HCT116 (cell line): ENCODE measurements at regions not wholly inside any gene's neighbourhood (a gene's known extent, or its start where the extent isn't known, plus 50 kb on each side); places are given as distances from the start of the nearest gene placed in this dataset.

Source experiments
- ATAC-seq: fragments of 200-7000 bp; cut with Tn5 transposase; 2 replicates; pipeline ENCODE4 v1.9.1; 2020; ENCODE audit warnings: mild to moderate bottlenecking, moderate library complexity
- BruUV-seq: library from RNA; stranded (reverse); fragments of 400-500 nt; replicated peaks from 2 replicates; lab custom pipeline; 2021; lab: Mats Ljungman, UMichigan
- CTCF ChIA-PET: fragments of 300-600 bp; sonication (Branson Sonifier 250); formaldehyde crosslinking; loops from one replicate; lab custom pipeline; 2021; ENCODE audit warnings: antibody characterized with exemption; lab: Charles Lee
- POLR2A ChIA-PET: fragments of 300-600, 350-600 bp; sonication (Branson Sonifier 250); formaldehyde crosslinking; loops from one replicate; lab custom pipeline; 2021; ENCODE audit warnings: antibody characterized with exemption; lab: Charles Lee
- RAD21 ChIA-PET, 2 experiments: fragments of 300-600 bp; sonication (Branson Sonifier 250); formaldehyde crosslinking; loops; one replicate each; lab custom pipeline; 2023; ENCODE audit warnings: low total read pairs in 2 of 2; ENCODE audit not compliant: uncharacterized antibody in 2 of 2, unreplicated experiment in 2 of 2, low non-redundant PET in 1 of 2; lab: Charles Lee
- DNase-seq: peaks from one replicate; pipeline ENCODE4 v3.0.0-alpha.2; 2010; ENCODE audit warnings: low read depth, low spot score
- H2AFZ ChIP-seq: fragments of 200-600 bp; shearing (Covaris generic), sonication (generic); 2 replicates; pipeline ENCODE4 v1.6.1; 2017; ENCODE audit warnings: low read depth, mixed run types, mixed read lengths, antibody characterized with exemption, low read length; ENCODE audit not compliant: poor library complexity, severe bottlenecking
- H3K27ac ChIP-seq: 2 replicates; pipeline ENCODE4 v1.5.1; 2012; ENCODE audit warnings: low read depth, low read length
- H3K27me3 ChIP-seq: fragments of 200-600 bp; sonication (generic); 2 replicates; pipeline ENCODE4 v1.6.1; 2016; ENCODE audit warnings: mixed run types, low read length, mixed read lengths; ENCODE audit not compliant: insufficient read depth
- H3K36me3 ChIP-seq, 2 experiments: fragments of 200-500 bp in 1 of 2; fragments of 200-600 bp in 1 of 2; sonication (Bioruptor generic) in 1 of 2; sonication (generic) in 1 of 2; 2 replicates each; pipeline versions ENCODE4 v1.5.1 to v1.6.1; 2014 to 2016; ENCODE audit warnings: low read length in 2 of 2, inconsistent platforms in 1 of 2, mixed read lengths in 1 of 2, mixed run types in 1 of 2; ENCODE audit not compliant: insufficient read depth in 2 of 2, control insufficient read depth in 1 of 2
- H3K4me1 ChIP-seq, 2 experiments: fragments of 200-600 bp in 1 of 2; sonication (generic) in 1 of 2; 2 replicates each; pipeline versions ENCODE4 v1.5.1 to v1.6.1; 2012 to 2017; ENCODE audit warnings: low read length in 2 of 2, inconsistent platforms in 1 of 2, mild to moderate bottlenecking in 1 of 2, mixed read lengths in 1 of 2, mixed run types in 1 of 2, moderate library complexity in 1 of 2; ENCODE audit not compliant: insufficient read depth in 2 of 2, control insufficient read depth in 1 of 2
- H3K4me2 ChIP-seq: fragments of 200-600 bp; sonication (generic); 2 replicates; pipeline ENCODE4 v1.6.1; 2017; ENCODE audit warnings: mixed run types, low read length, mixed read lengths
- H3K4me3 ChIP-seq, 2 experiments: fragments of 200-600 bp in 1 of 2; sonication (generic) in 1 of 2; replicated peaks in 1 of 2; 2 replicates each; pipeline ENCODE4 v1.5.1; 2011 to 2016; ENCODE audit warnings: low read length in 2 of 2, control low read depth in 1 of 2, low read depth in 1 of 2, mild to moderate bottlenecking in 1 of 2, mixed read lengths in 1 of 2, mixed run types in 1 of 2
- H3K79me2 ChIP-seq: fragments of 200-600 bp; sonication (generic); 2 replicates; pipeline ENCODE4 v1.6.1; 2017; ENCODE audit warnings: mild to moderate bottlenecking, mixed run types, low read length, moderate library complexity, mixed read lengths; ENCODE audit not compliant: insufficient read depth
- H3K9ac ChIP-seq: fragments of 200-600 bp; sonication (generic); 2 replicates; pipeline ENCODE4 v1.6.1; 2016; ENCODE audit warnings: low read length, mixed read lengths
- H3K9me2 ChIP-seq: fragments of 200-600 bp; sonication (generic), shearing (Covaris generic); 2 replicates; pipeline ENCODE4 v1.6.1; 2017; ENCODE audit warnings: mixed run types, mild to moderate bottlenecking, moderate library complexity; ENCODE audit not compliant: insufficient read depth
- H3K9me3 ChIP-seq, 2 experiments: fragments of 200-500 bp in 1 of 2; fragments of 200-600 bp in 1 of 2; sonication (Bioruptor generic) in 1 of 2; sonication (generic) in 1 of 2; 2 replicates each; pipeline ENCODE4 v1.6.1; 2014 to 2017; ENCODE audit warnings: low read length in 2 of 2, mixed read lengths in 2 of 2, inconsistent platforms in 1 of 2, low read depth in 1 of 2, mild to moderate bottlenecking in 1 of 2, mixed run types in 1 of 2, moderate library complexity in 1 of 2; ENCODE audit not compliant: control insufficient read depth in 1 of 2, insufficient read depth in 1 of 2
- H4K20me1 ChIP-seq: fragments of 200-600 bp; sonication (generic), shearing (Covaris generic); 2 replicates; pipeline ENCODE4 v1.6.1; 2017; ENCODE audit warnings: mixed run types, mild to moderate bottlenecking, moderate library complexity; ENCODE audit not compliant: insufficient read depth
- CBX3 ChIP-seq: IDR thresholded peaks from 2 replicates; pipeline ENCODE4 v1.6.1; 2012; ENCODE audit warnings: low read depth
- CEBPB ChIP-seq: IDR thresholded peaks from 2 replicates; pipeline ENCODE4 v1.6.1; 2012; ENCODE audit warnings: low read depth
- ELF1 ChIP-seq: IDR thresholded peaks from 2 replicates; pipeline ENCODE4 v1.6.1; 2012; ENCODE audit warnings: low read depth, borderline replicate concordance
- EZH2 ChIP-seq: fragments of 200-600 bp; sonication (generic); IDR thresholded peaks from 2 replicates; pipeline ENCODE4 v1.6.1; 2017; ENCODE audit warnings: antibody characterized with exemption, mixed run types
- EZH2phosphoT487 ChIP-seq: fragments of 200-600 bp; IDR thresholded peaks from 2 replicates; pipeline ENCODE4 v1.6.1; 2018; ENCODE audit warnings: antibody characterized with exemption, borderline replicate concordance
- JUND ChIP-seq: IDR thresholded peaks from 2 replicates; pipeline ENCODE4 v1.6.1; 2012
- POLR2A ChIP-seq: IDR thresholded peaks from 2 replicates; pipeline ENCODE4 v1.7.0; 2011; ENCODE audit warnings: borderline replicate concordance; ENCODE audit not compliant: insufficient read depth, insufficient read length; ENCODE audit errors: extremely low read depth
- POLR2AphosphoS5 ChIP-seq: IDR thresholded peaks from 2 replicates; pipeline ENCODE4 v1.6.1; 2011; ENCODE audit warnings: mild to moderate bottlenecking, low read depth, low read length, moderate library complexity
- SIN3A ChIP-seq: IDR thresholded peaks from 2 replicates; pipeline ENCODE4 v1.6.1; 2012; ENCODE audit warnings: low read depth
- SP1 ChIP-seq: IDR thresholded peaks from 2 replicates; pipeline ENCODE4 v1.6.1; 2012; ENCODE audit warnings: low read depth
- SRF ChIP-seq: IDR thresholded peaks from 2 replicates; pipeline ENCODE4 v1.6.1; 2012; ENCODE audit warnings: low read depth
- ZFX ChIP-seq: fragments of 450-650 bp; IDR thresholded peaks from 2 replicates; pipeline ENCODE4 v1.6.1; 2017
- intact Hi-C: fragments of 100-400 bp; cut with micrococcal nuclease; formaldehyde crosslinking; loops from 2 replicates; pipeline ENCODE4 v1.10.0; 2022
- TF ChIP-seq, protein P1 (sequence below): IDR thresholded peaks from 2 replicates; pipeline ENCODE4 v1.6.1; 2012
- TF ChIP-seq, protein P2 (sequence below): IDR thresholded peaks from 2 replicates; pipeline ENCODE4 v1.6.1; 2011; ENCODE audit warnings: mild to moderate bottlenecking, low read length, moderate library complexity; ENCODE audit not compliant: insufficient replicate concordance; ENCODE audit errors: extremely low read depth
- TF ChIP-seq, protein P3 (sequence below): IDR thresholded peaks from 2 replicates; pipeline ENCODE4 v1.6.1; 2012
- TF ChIP-seq, protein P4 (sequence below): IDR thresholded peaks from 2 replicates; pipeline ENCODE4 v1.6.1; 2012; ENCODE audit warnings: low read depth

DNA sequence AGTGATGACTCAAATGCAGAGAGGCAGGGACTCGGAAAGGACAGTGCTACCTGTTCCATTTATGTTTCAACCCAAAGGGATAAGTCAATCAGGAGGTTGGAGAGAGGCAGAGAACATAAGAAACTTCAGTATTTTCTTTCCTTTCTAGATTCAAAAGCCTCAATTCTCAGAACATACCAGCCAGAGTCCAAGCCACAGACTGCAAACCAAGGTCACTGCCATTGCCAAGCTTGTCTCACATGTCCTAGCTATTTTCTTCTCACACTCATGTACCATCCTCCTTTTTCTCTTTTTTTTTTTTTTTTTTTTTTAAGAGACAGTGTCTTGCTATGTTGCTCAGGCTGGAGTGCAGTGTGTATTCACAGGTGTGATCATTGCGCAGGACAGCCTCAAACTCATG is 111.7 kb upstream of the AKIP1 start:
- POLR2A ChIA-PET = no interaction called here
- H3K79me2 ChIP-seq = no peaks in the 10 kb centered on the region
- BruUV-seq = no TSS peak
- no peak overlapping the region for H3K9ac ChIP-seq
- H3K36me3 ChIP-seq = no peaks in the 10 kb centered on the region
- no peak overlapping the region for H3K4me2 ChIP-seq
- intact Hi-C loops = no loop called here
- no peaks in the 10 kb centered on the region for H3K27me3 ChIP-seq
- H3K9me2 ChIP-seq = no peaks in the 10 kb centered on the region
- H3K4me3 ChIP-seq = no peak overlapping the region
- TF ChIP-seq POLR2A (no peak), EZH2 (no peak), SP1 (no peak), SIN3A (no peak), ZFX (no peak), ELF1 (no peak), EZH2phosphoT487 (no peak), CEBPB (no peak), POLR2AphosphoS5 (no peak), JUND (no peak), CBX3 (no peak), SRF (no peak)
- TF ChIP-seq, protein P1, sequence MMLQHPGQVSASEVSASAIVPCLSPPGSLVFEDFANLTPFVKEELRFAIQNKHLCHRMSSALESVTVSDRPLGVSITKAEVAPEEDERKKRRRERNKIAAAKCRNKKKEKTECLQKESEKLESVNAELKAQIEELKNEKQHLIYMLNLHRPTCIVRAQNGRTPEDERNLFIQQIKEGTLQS = no peak
- TF ChIP-seq, protein P2, sequence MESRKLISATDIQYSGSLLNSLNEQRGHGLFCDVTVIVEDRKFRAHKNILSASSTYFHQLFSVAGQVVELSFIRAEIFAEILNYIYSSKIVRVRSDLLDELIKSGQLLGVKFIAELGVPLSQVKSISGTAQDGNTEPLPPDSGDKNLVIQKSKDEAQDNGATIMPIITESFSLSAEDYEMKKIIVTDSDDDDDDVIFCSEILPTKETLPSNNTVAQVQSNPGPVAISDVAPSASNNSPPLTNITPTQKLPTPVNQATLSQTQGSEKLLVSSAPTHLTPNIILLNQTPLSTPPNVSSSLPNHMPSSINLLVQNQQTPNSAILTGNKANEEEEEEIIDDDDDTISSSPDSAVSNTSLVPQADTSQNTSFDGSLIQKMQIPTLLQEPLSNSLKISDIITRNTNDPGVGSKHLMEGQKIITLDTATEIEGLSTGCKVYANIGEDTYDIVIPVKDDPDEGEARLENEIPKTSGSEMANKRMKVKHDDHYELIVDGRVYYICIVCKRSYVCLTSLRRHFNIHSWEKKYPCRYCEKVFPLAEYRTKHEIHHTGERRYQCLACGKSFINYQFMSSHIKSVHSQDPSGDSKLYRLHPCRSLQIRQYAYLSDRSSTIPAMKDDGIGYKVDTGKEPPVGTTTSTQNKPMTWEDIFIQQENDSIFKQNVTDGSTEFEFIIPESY = no peak
- TF ChIP-seq, protein P3, sequence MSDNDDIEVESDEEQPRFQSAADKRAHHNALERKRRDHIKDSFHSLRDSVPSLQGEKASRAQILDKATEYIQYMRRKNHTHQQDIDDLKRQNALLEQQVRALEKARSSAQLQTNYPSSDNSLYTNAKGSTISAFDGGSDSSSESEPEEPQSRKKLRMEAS = no peak
- TF ChIP-seq, protein P4, sequence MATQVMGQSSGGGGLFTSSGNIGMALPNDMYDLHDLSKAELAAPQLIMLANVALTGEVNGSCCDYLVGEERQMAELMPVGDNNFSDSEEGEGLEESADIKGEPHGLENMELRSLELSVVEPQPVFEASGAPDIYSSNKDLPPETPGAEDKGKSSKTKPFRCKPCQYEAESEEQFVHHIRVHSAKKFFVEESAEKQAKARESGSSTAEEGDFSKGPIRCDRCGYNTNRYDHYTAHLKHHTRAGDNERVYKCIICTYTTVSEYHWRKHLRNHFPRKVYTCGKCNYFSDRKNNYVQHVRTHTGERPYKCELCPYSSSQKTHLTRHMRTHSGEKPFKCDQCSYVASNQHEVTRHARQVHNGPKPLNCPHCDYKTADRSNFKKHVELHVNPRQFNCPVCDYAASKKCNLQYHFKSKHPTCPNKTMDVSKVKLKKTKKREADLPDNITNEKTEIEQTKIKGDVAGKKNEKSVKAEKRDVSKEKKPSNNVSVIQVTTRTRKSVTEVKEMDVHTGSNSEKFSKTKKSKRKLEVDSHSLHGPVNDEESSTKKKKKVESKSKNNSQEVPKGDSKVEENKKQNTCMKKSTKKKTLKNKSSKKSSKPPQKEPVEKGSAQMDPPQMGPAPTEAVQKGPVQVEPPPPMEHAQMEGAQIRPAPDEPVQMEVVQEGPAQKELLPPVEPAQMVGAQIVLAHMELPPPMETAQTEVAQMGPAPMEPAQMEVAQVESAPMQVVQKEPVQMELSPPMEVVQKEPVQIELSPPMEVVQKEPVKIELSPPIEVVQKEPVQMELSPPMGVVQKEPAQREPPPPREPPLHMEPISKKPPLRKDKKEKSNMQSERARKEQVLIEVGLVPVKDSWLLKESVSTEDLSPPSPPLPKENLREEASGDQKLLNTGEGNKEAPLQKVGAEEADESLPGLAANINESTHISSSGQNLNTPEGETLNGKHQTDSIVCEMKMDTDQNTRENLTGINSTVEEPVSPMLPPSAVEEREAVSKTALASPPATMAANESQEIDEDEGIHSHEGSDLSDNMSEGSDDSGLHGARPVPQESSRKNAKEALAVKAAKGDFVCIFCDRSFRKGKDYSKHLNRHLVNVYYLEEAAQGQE = no peak
- TF ChIP-seq, all 23 proteins: peak for 0
- Histone ChIP-seq H2AFZ (no peak overlapping the region), H3K9me3 (no peaks in the 10 kb centered on the region), H4K20me1 (no peaks in the 10 kb centered on the region), H3K27ac (no peak overlapping the region), H3K4me1 (peaks cover 10% of the 10 kb centered on the region in 2 experiments; a peak in 3 of 4 replicates)
- ATAC-seq = no peak
- DNase-seq = no peak
- ChIA-PET RAD21 (no interaction called here), CTCF (no interaction called here)
